ENCODE measurements at regions not wholly inside any gene's neighbourhood (a gene's known extent, or its start where the extent isn't known, plus 50 kb on each side); places are given as distances from the start of the nearest gene placed in this dataset.

GRCh38 chr21:16488042-16488441, 758.3 kb downstream of the USP25 start:
- Histone ChIP-seq H3K9me3 (ENCODE audit: low read depth, low read length) (no peaks in the 10 kb centered on the region), H3K36me3 (ENCODE audit: insufficient read depth, low read length) (no peaks in the 10 kb centered on the region; the same call in 1 of the 2 replicates), H3K27ac (no peak overlapping the region), H3K9ac (ENCODE audit: insufficient read length) (no peak overlapping the region), H3K4me3 (no peak overlapping the region)
- TF ChIP-seq EZH2 (IDR thresholded peaks at IDR 0.05): no peak
- no peak for TF ChIP-seq FOXP2 (optimal IDR thresholded peaks at IDR 0.05; ENCODE audit: control extremely low read depth, extremely low read length, insufficient read depth)
- no peak for TF ChIP-seq POLR2AphosphoS5 (IDR thresholded peaks at IDR 0.05; ENCODE audit: borderline replicate concordance, low read depth, low read length)
- no peak for DNase-seq (ENCODE audit: low read depth, low spot score)

- no peak overlapping the region for H3K27ac ChIP-seq
- H3K9me3 ChIP-seq (ENCODE audit: low read depth, low read length): no peaks in the 10 kb centered on the region
- TF ChIP-seq EZH2 (IDR thresholded peaks at IDR 0.05): no peak
- TF ChIP-seq FOXP2 (optimal IDR thresholded peaks at IDR 0.05; ENCODE audit: control extremely low read depth, extremely low read length, insufficient read depth): no peak
- TF ChIP-seq POLR2AphosphoS5 (IDR thresholded peaks at IDR 0.05; ENCODE audit: borderline replicate concordance, low read depth, low read length): no peak
- no peak for DNase-seq (ENCODE audit: low read depth, low spot score)
- no peaks in the 10 kb centered on the region; the same call in 1 of the 2 replicates for H3K36me3 ChIP-seq (ENCODE audit: insufficient read depth, low read length)
- H3K9ac ChIP-seq (ENCODE audit: insufficient read length): no peak overlapping the region
- H3K4me3 ChIP-seq: no peak overlapping the region
These were observed 762.6 kb downstream of the USP25 start for GRCh38 chr21:16492356-16492755.

GRCh38 chr21:16492892-16493291, 763.1 kb downstream of the USP25 start:
- Histone ChIP-seq H3K9me3 (ENCODE audit: low read depth, low read length) (no peaks in the 10 kb centered on the region), H3K36me3 (ENCODE audit: insufficient read depth, low read length) (no peaks in the 10 kb centered on the region; the same call in 1 of the 2 replicates), H3K9ac (ENCODE audit: insufficient read length) (no peak overlapping the region), H3K4me3 (no peak overlapping the region), H3K27ac (no peak overlapping the region)
- no peak for DNase-seq (ENCODE audit: low read depth, low spot score)
- TF ChIP-seq EZH2 (IDR thresholded peaks at IDR 0.05): no peak
- TF ChIP-seq FOXP2 (optimal IDR thresholded peaks at IDR 0.05; ENCODE audit: control extremely low read depth, extremely low read length, insufficient read depth): no peak
- TF ChIP-seq POLR2AphosphoS5 (IDR thresholded peaks at IDR 0.05; ENCODE audit: borderline replicate concordance, low read depth, low read length): no peak

GRCh38 chr21:16496609-16497008, 766.8 kb downstream of the USP25 start:
- no peak for DNase-seq (ENCODE audit: low read depth, low spot score)
- H3K36me3 ChIP-seq (ENCODE audit: insufficient read depth, low read length): peaks cover 6% of the 10 kb centered on the region; the same call in 1 of the 2 replicates
- TF ChIP-seq FOXP2 (optimal IDR thresholded peaks at IDR 0.05; ENCODE audit: control extremely low read depth, extremely low read length, insufficient read depth): no peak
- TF ChIP-seq POLR2AphosphoS5 (IDR thresholded peaks at IDR 0.05; ENCODE audit: borderline replicate concordance, low read depth, low read length): no peak
- TF ChIP-seq EZH2 (IDR thresholded peaks at IDR 0.05): no peak

GRCh38 chr21:16500271-16500670, 770.5 kb downstream of the USP25 start:
- no peak overlapping the region for H3K9ac ChIP-seq (ENCODE audit: insufficient read length)
- H3K4me3 ChIP-seq: no peak overlapping the region
- no peaks in the 10 kb centered on the region for H3K9me3 ChIP-seq (ENCODE audit: low read depth, low read length)
- no peak overlapping the region for H3K27ac ChIP-seq
- peaks cover 6% of the 10 kb centered on the region; the same call in 1 of the 2 replicates for H3K36me3 ChIP-seq (ENCODE audit: insufficient read depth, low read length)
- DNase-seq (ENCODE audit: low read depth, low spot score): no peak
- TF ChIP-seq EZH2 (IDR thresholded peaks at IDR 0.05): no peak
- TF ChIP-seq FOXP2 (optimal IDR thresholded peaks at IDR 0.05; ENCODE audit: control extremely low read depth, extremely low read length, insufficient read depth): no peak
- no peak for TF ChIP-seq POLR2AphosphoS5 (IDR thresholded peaks at IDR 0.05; ENCODE audit: borderline replicate concordance, low read depth, low read length)

More at GRCh38 chr21:16496609-16497008, 766.8 kb downstream of the USP25 start:
- no peak overlapping the region for H3K4me3 ChIP-seq
- no peak overlapping the region for H3K27ac ChIP-seq
- no peaks in the 10 kb centered on the region for H3K9me3 ChIP-seq (ENCODE audit: low read depth, low read length)
- no peak overlapping the region for H3K9ac ChIP-seq (ENCODE audit: insufficient read length)

- H3K36me3 ChIP-seq (ENCODE audit: insufficient read depth, low read length): peaks cover 6% of the 10 kb centered on the region; the same call in 1 of the 2 replicates
- no peaks in the 10 kb centered on the region for H3K9me3 ChIP-seq (ENCODE audit: low read depth, low read length)
- no peak overlapping the region for H3K4me3 ChIP-seq
- DNase-seq (ENCODE audit: low read depth, low spot score): no peak
- no peak overlapping the region for H3K9ac ChIP-seq (ENCODE audit: insufficient read length)
- TF ChIP-seq POLR2AphosphoS5 (IDR thresholded peaks at IDR 0.05; ENCODE audit: borderline replicate concordance, low read depth, low read length) (no peak), EZH2 (IDR thresholded peaks at IDR 0.05) (no peak), FOXP2 (optimal IDR thresholded peaks at IDR 0.05; ENCODE audit: control extremely low read depth, extremely low read length, insufficient read depth) (no peak)
- H3K27ac ChIP-seq: no peak overlapping the region
These were observed 772.5 kb downstream of the USP25 start for GRCh38 chr21:16502273-16502672.

- H3K4me3 ChIP-seq: no peak overlapping the region
These were observed 773.1 kb downstream of the USP25 start for GRCh38 chr21:16502897-16503296.

GRCh38 chr21:16504281-16504680, 774.5 kb downstream of the USP25 start:
- no peak for TF ChIP-seq POLR2AphosphoS5 (IDR thresholded peaks at IDR 0.05; ENCODE audit: borderline replicate concordance, low read depth, low read length)
- TF ChIP-seq EZH2 (IDR thresholded peaks at IDR 0.05): no peak
- no peak for TF ChIP-seq FOXP2 (optimal IDR thresholded peaks at IDR 0.05; ENCODE audit: control extremely low read depth, extremely low read length, insufficient read depth)
- no peak overlapping the region for H3K4me3 ChIP-seq
- H3K9me3 ChIP-seq (ENCODE audit: low read depth, low read length): no peaks in the 10 kb centered on the region
- no peak overlapping the region for H3K9ac ChIP-seq (ENCODE audit: insufficient read length)
- H3K27ac ChIP-seq: 0 out of 2 replicates have a peak overlapping the region, but pooled peaks have one; percentile 26
- DNase-seq (ENCODE audit: low read depth, low spot score): no peak
- no peaks in the 10 kb centered on the region for H3K36me3 ChIP-seq (ENCODE audit: insufficient read depth, low read length)

More at GRCh38 chr21:16502897-16503296, 773.1 kb downstream of the USP25 start:
- no peak for TF ChIP-seq POLR2AphosphoS5 (IDR thresholded peaks at IDR 0.05; ENCODE audit: borderline replicate concordance, low read depth, low read length)
- no peak for TF ChIP-seq FOXP2 (optimal IDR thresholded peaks at IDR 0.05; ENCODE audit: control extremely low read depth, extremely low read length, insufficient read depth)
- TF ChIP-seq EZH2 (IDR thresholded peaks at IDR 0.05): no peak
- DNase-seq (ENCODE audit: low read depth, low spot score): no peak
- Histone ChIP-seq H3K9ac (ENCODE audit: insufficient read length) (no peak overlapping the region), H3K27ac (no peak overlapping the region), H3K9me3 (ENCODE audit: low read depth, low read length) (no peaks in the 10 kb centered on the region), H3K36me3 (ENCODE audit: insufficient read depth, low read length) (peaks cover 6% of the 10 kb centered on the region; the same call in 1 of the 2 replicates)

GRCh38 chr21:16504766-16505165, 775.0 kb downstream of the USP25 start:
- TF ChIP-seq FOXP2 (optimal IDR thresholded peaks at IDR 0.05; ENCODE audit: control extremely low read depth, extremely low read length, insufficient read depth) (no peak), POLR2AphosphoS5 (IDR thresholded peaks at IDR 0.05; ENCODE audit: borderline replicate concordance, low read depth, low read length) (no peak), EZH2 (IDR thresholded peaks at IDR 0.05) (no peak)
- H3K9me3 ChIP-seq (ENCODE audit: low read depth, low read length): no peaks in the 10 kb centered on the region

More at GRCh38 chr21:16504766-16505165, 775.0 kb downstream of the USP25 start:
- DNase-seq (ENCODE audit: low read depth, low spot score): no peak
- Histone ChIP-seq H3K36me3 (ENCODE audit: insufficient read depth, low read length) (no peaks in the 10 kb centered on the region), H3K4me3 (no peak overlapping the region), H3K9ac (ENCODE audit: insufficient read length) (no peak overlapping the region), H3K27ac (0 out of 2 replicates have a peak overlapping the region, but pooled peaks have one; percentile 26)

Measured in SK-N-MC (cell line).